ENCODE measurements at regions not wholly inside any gene's neighbourhood (a gene's known extent, or its start where the extent isn't known, plus 50 kb on each side); places are given as distances from the start of the nearest gene placed in this dataset.

GRCh38 chr2:116877944-116878343, 936.5 kb upstream of the DDX18 start:
- H3K36me3 ChIP-seq (ENCODE audit: insufficient read depth, low read length) = no peaks in the 10 kb centered on the region
- H3K9me2 ChIP-seq (ENCODE audit: low read depth, low read length) = no peaks in the 10 kb centered on the region
- no peaks in the 10 kb centered on the region for H3K4me1 ChIP-seq (ENCODE audit: insufficient read depth, low read length, severe bottlenecking)
- no peak overlapping the region for H3K4me2 ChIP-seq (ENCODE audit: low read length)
- H3F3A ChIP-seq (ENCODE audit: insufficient read depth, low read length) = no peaks in the 10 kb centered on the region
- TF ChIP-seq CTCF (IDR thresholded peaks at IDR 0.05; ENCODE audit: low read length) (no peak), EZH2 (IDR thresholded peaks at IDR 0.05; ENCODE audit: borderline replicate concordance, low read length) (no peak)
- H4K20me1 ChIP-seq (ENCODE audit: insufficient read depth, low read length) = no peaks in the 10 kb centered on the region
- H3K27me3 ChIP-seq (ENCODE audit: insufficient read depth, low read length) = no peaks in the 10 kb centered on the region
- no peaks in the 10 kb centered on the region for H3K9me3 ChIP-seq (ENCODE audit: low read length)
- no peak overlapping the region for H3K4me3 ChIP-seq (ENCODE audit: low read depth, low read length, poor library complexity, severe bottlenecking)
- H3K79me2 ChIP-seq (ENCODE audit: insufficient read depth, low read length) = no peaks in the 10 kb centered on the region
- H3K9ac ChIP-seq (ENCODE audit: low read length) = no peak overlapping the region
- no peak overlapping the region for H2AFZ ChIP-seq (ENCODE audit: low read length)
- no peak overlapping the region for H3K27ac ChIP-seq (ENCODE audit: low read depth, low read length, poor library complexity, severe bottlenecking)

- Histone ChIP-seq H3K79me2 (ENCODE audit: insufficient read depth, low read length) (no peaks in the 10 kb centered on the region), H3K27ac (ENCODE audit: low read depth, low read length, poor library complexity, severe bottlenecking) (no peak overlapping the region), H4K20me1 (ENCODE audit: insufficient read depth, low read length) (no peaks in the 10 kb centered on the region), H3K4me3 (ENCODE audit: low read depth, low read length, poor library complexity, severe bottlenecking) (no peak overlapping the region), H3K36me3 (ENCODE audit: insufficient read depth, low read length) (no peaks in the 10 kb centered on the region), H3F3A (ENCODE audit: insufficient read depth, low read length) (no peaks in the 10 kb centered on the region), H2AFZ (ENCODE audit: low read length) (no peak overlapping the region), H3K4me2 (ENCODE audit: low read length) (no peak overlapping the region), H3K4me1 (ENCODE audit: insufficient read depth, low read length, severe bottlenecking) (no peaks in the 10 kb centered on the region), H3K9ac (ENCODE audit: low read length) (no peak overlapping the region), H3K27me3 (ENCODE audit: insufficient read depth, low read length) (no peaks in the 10 kb centered on the region), H3K9me3 (ENCODE audit: low read length) (no peaks in the 10 kb centered on the region), H3K9me2 (ENCODE audit: low read depth, low read length) (no peaks in the 10 kb centered on the region)
- TF ChIP-seq EZH2 (IDR thresholded peaks at IDR 0.05; ENCODE audit: borderline replicate concordance, low read length) = no peak
- no peak for TF ChIP-seq CTCF (IDR thresholded peaks at IDR 0.05; ENCODE audit: low read length)
Observed at GRCh38 chr2:116879650-116880160, 934.8 kb upstream of the DDX18 start.

GRCh38 chr2:116891191-116891590, 923.3 kb upstream of the DDX18 start:
- Histone ChIP-seq H3F3A (ENCODE audit: insufficient read depth, low read length) (no peaks in the 10 kb centered on the region), H3K4me1 (ENCODE audit: insufficient read depth, low read length, severe bottlenecking) (no peaks in the 10 kb centered on the region), H3K4me2 (ENCODE audit: low read length) (no peak overlapping the region), H3K27ac (ENCODE audit: low read depth, low read length, poor library complexity, severe bottlenecking) (no peak overlapping the region), H3K9me3 (ENCODE audit: low read length) (no peaks in the 10 kb centered on the region), H3K27me3 (ENCODE audit: insufficient read depth, low read length) (no peaks in the 10 kb centered on the region), H3K79me2 (ENCODE audit: insufficient read depth, low read length) (no peaks in the 10 kb centered on the region), H3K9ac (ENCODE audit: low read length) (no peak overlapping the region), H4K20me1 (ENCODE audit: insufficient read depth, low read length) (no peaks in the 10 kb centered on the region), H3K4me3 (ENCODE audit: low read depth, low read length, poor library complexity, severe bottlenecking) (no peak overlapping the region), H3K9me2 (ENCODE audit: low read depth, low read length) (no peaks in the 10 kb centered on the region), H3K36me3 (ENCODE audit: insufficient read depth, low read length) (no peaks in the 10 kb centered on the region), H2AFZ (ENCODE audit: low read length) (no peak overlapping the region)
- no peak for TF ChIP-seq CTCF (IDR thresholded peaks at IDR 0.05; ENCODE audit: low read length)
- no peak for TF ChIP-seq EZH2 (IDR thresholded peaks at IDR 0.05; ENCODE audit: borderline replicate concordance, low read length)
